Activated naive CD8-positive, alpha-beta T cell treated with anti-CD3 and anti-CD28 coated beads, Interleukin-2, amount 10 ng/mL, durations not matched to agents 7 days and 5 days (primary cell): ENCODE measurements at regions not wholly inside any gene's neighbourhood (a gene's known extent, or its start where the extent isn't known, plus 50 kb on each side); places are given as distances from the start of the nearest gene placed in this dataset.

Experiments used
- ATAC-seq: fragments of 150-1000 bp; cut with Tn5 transposase; one replicate; pipeline ENCODE4 v1.10.0; 2021; ENCODE audit warnings: low read depth, moderate library complexity
- POLR2A ChIA-PET: fragments of 350-600 bp; sonication (Branson Sonifier 250); formaldehyde crosslinking; loops from one replicate; lab custom pipeline; 2021; ENCODE audit warnings: antibody characterized with exemption; lab: Charles Lee
- DNase-seq: peaks from one replicate; pipeline ENCODE4 v3.0.0; 2021
- H3K27ac Mint-ChIP-seq: one replicate; pipeline ENCODE4 v1.8.0; 2022; ENCODE audit warnings: mild to moderate bottlenecking, mixed read lengths
- H3K27me3 Mint-ChIP-seq: one replicate; pipeline ENCODE4 v1.8.0; 2022; ENCODE audit warnings: mild to moderate bottlenecking, moderate library complexity, mixed read lengths
- H3K36me3 Mint-ChIP-seq: one replicate; pipeline ENCODE4 v1.8.0; 2021; ENCODE audit warnings: mild to moderate bottlenecking, mixed read lengths
- H3K4me1 Mint-ChIP-seq: one replicate; pipeline ENCODE4 v1.8.0; 2021; ENCODE audit warnings: mixed read lengths
- H3K4me3 Mint-ChIP-seq: one replicate; pipeline ENCODE4 v1.8.0; 2022; ENCODE audit warnings: mild to moderate bottlenecking, moderate library complexity, mixed read lengths
- H3K9me3 Mint-ChIP-seq: one replicate; pipeline ENCODE4 v1.8.0; 2021; ENCODE audit warnings: mixed read lengths

GRCh38 chr7:153832160-153832559 lies 220.0 kb upstream of the DPP6 start:
- DNase-seq = no peak
- H3K4me1 Mint-ChIP-seq = no peaks in the 10 kb centered on the region
- no peak overlapping the region for H3K27ac Mint-ChIP-seq
- no peak overlapping the region for H3K4me3 Mint-ChIP-seq
- H3K36me3 Mint-ChIP-seq = no peaks in the 10 kb centered on the region
- POLR2A ChIA-PET = no interaction called here
- H3K9me3 Mint-ChIP-seq = peaks cover 2% of the 10 kb centered on the region
- ATAC-seq = no peak
- no peaks in the 10 kb centered on the region for H3K27me3 Mint-ChIP-seq

- ATAC-seq (no peak), DNase-seq (no peak)
- Mint-ChIP-seq H3K27me3 (no peaks in the 10 kb centered on the region), H3K4me3 (no peak overlapping the region), H3K9me3 (no peaks in the 10 kb centered on the region), H3K36me3 (no peaks in the 10 kb centered on the region), H3K4me1 (no peaks in the 10 kb centered on the region), H3K27ac (no peak overlapping the region)
- POLR2A ChIA-PET = no interaction called here
Measured at GRCh38 chr7:153835103-153835502, 217.1 kb upstream of the DPP6 start.

GRCh38 chr7:153835712-153836265 lies 216.4 kb upstream of the DPP6 start:
- DNase-seq (no peak), ATAC-seq (no peak)
- no peaks in the 10 kb centered on the region for H3K9me3 Mint-ChIP-seq
- POLR2A ChIA-PET = no interaction called here
- no peak overlapping the region for H3K4me3 Mint-ChIP-seq
- H3K36me3 Mint-ChIP-seq = no peaks in the 10 kb centered on the region
- H3K27ac Mint-ChIP-seq = no peak overlapping the region
- no peaks in the 10 kb centered on the region for H3K4me1 Mint-ChIP-seq
- no peaks in the 10 kb centered on the region for H3K27me3 Mint-ChIP-seq

GRCh38 chr7:153838591-153838990 lies 213.6 kb upstream of the DPP6 start:
- Mint-ChIP-seq H3K27ac (no peak overlapping the region), H3K36me3 (no peaks in the 10 kb centered on the region), H3K4me1 (no peaks in the 10 kb centered on the region), H3K27me3 (no peaks in the 10 kb centered on the region), H3K4me3 (no peak overlapping the region), H3K9me3 (peaks cover 7% of the 10 kb centered on the region)
- DNase-seq (no peak), ATAC-seq (no peak)
- POLR2A ChIA-PET = no interaction called here

- Mint-ChIP-seq H3K27ac (no peak overlapping the region), H3K27me3 (no peaks in the 10 kb centered on the region), H3K9me3 (peaks cover 8% of the 10 kb centered on the region), H3K36me3 (no peaks in the 10 kb centered on the region), H3K4me1 (no peaks in the 10 kb centered on the region), H3K4me3 (no peak overlapping the region)
- POLR2A ChIA-PET = no interaction called here
- no peak for ATAC-seq
- no peak for DNase-seq
Measured at GRCh38 chr7:153840861-153841260, 211.3 kb upstream of the DPP6 start.

GRCh38 chr7:153847828-153848227 lies 204.4 kb upstream of the DPP6 start:
- POLR2A ChIA-PET = no interaction called here
- no peak for ATAC-seq

GRCh38 chr7:153852261-153852660 lies 199.9 kb upstream of the DPP6 start:
- Mint-ChIP-seq H3K4me1 (no peaks in the 10 kb centered on the region), H3K36me3 (no peaks in the 10 kb centered on the region), H3K9me3 (peaks cover 7% of the 10 kb centered on the region), H3K27me3 (no peaks in the 10 kb centered on the region), H3K4me3 (no peak overlapping the region), H3K27ac (no peak overlapping the region)
- DNase-seq (no peak), ATAC-seq (no peak)
- POLR2A ChIA-PET = no interaction called here

More at GRCh38 chr7:153847828-153848227, 204.4 kb upstream of the DPP6 start:
- Mint-ChIP-seq H3K27me3 (no peaks in the 10 kb centered on the region), H3K36me3 (no peaks in the 10 kb centered on the region), H3K4me3 (no peak overlapping the region), H3K27ac (no peak overlapping the region), H3K9me3 (peaks cover 9% of the 10 kb centered on the region), H3K4me1 (no peaks in the 10 kb centered on the region)
- no peak for DNase-seq

- Mint-ChIP-seq H3K4me3 (no peak overlapping the region), H3K9me3 (peaks cover 10% of the 10 kb centered on the region), H3K36me3 (no peaks in the 10 kb centered on the region), H3K27ac (no peak overlapping the region), H3K27me3 (no peaks in the 10 kb centered on the region), H3K4me1 (no peaks in the 10 kb centered on the region)
- DNase-seq (no peak), ATAC-seq (no peak)
- POLR2A ChIA-PET = no interaction called here
Measured at GRCh38 chr7:153858355-153858754, 193.8 kb upstream of the DPP6 start.

GRCh38 chr7:153859239-153859638 lies 193.0 kb upstream of the DPP6 start:
- H3K9me3 Mint-ChIP-seq = peaks cover 14% of the 10 kb centered on the region
- ATAC-seq (no peak), DNase-seq (no peak)
- no peaks in the 10 kb centered on the region for H3K27me3 Mint-ChIP-seq
- POLR2A ChIA-PET = no interaction called here
- no peak overlapping the region for H3K27ac Mint-ChIP-seq
- H3K4me3 Mint-ChIP-seq = no peak overlapping the region
- no peaks in the 10 kb centered on the region for H3K4me1 Mint-ChIP-seq
- no peaks in the 10 kb centered on the region for H3K36me3 Mint-ChIP-seq

- POLR2A ChIA-PET = no interaction called here
Measured at GRCh38 chr7:153886506-153887441, 165.4 kb upstream of the DPP6 start.

GRCh38 chr7:153887749-153888569 lies 164.2 kb upstream of the DPP6 start:
- Mint-ChIP-seq H3K9me3 (peaks cover 3% of the 10 kb centered on the region), H3K4me1 (no peaks in the 10 kb centered on the region), H3K4me3 (no peak overlapping the region), H3K36me3 (peaks cover 3% of the 10 kb centered on the region), H3K27me3 (peaks cover 11% of the 10 kb centered on the region), H3K27ac (no peak overlapping the region)
- no peak for DNase-seq
- POLR2A ChIA-PET = no interaction called here
- ATAC-seq = no peak

More at GRCh38 chr7:153886506-153887441, 165.4 kb upstream of the DPP6 start:
- DNase-seq (no peak), ATAC-seq (no peak)
- peaks cover 3% of the 10 kb centered on the region for H3K36me3 Mint-ChIP-seq
- no peak overlapping the region for H3K4me3 Mint-ChIP-seq
- peaks cover 11% of the 10 kb centered on the region for H3K27me3 Mint-ChIP-seq
- H3K9me3 Mint-ChIP-seq = peaks cover 5% of the 10 kb centered on the region
- no peaks in the 10 kb centered on the region for H3K4me1 Mint-ChIP-seq
- H3K27ac Mint-ChIP-seq = no peak overlapping the region

GRCh38 chr7:153891990-153892389 lies 160.2 kb upstream of the DPP6 start:
- ATAC-seq = no peak
- DNase-seq = no peak

GRCh38 chr7:153902862-153903261 lies 149.3 kb upstream of the DPP6 start:
- POLR2A ChIA-PET = no interaction called here
- Mint-ChIP-seq H3K9me3 (peaks cover 2% of the 10 kb centered on the region), H3K27ac (no peak overlapping the region), H3K27me3 (no peaks in the 10 kb centered on the region), H3K4me1 (no peaks in the 10 kb centered on the region), H3K4me3 (no peak overlapping the region), H3K36me3 (no peaks in the 10 kb centered on the region)
- DNase-seq (no peak), ATAC-seq (no peak)

More at GRCh38 chr7:153891990-153892389, 160.2 kb upstream of the DPP6 start:
- no peak overlapping the region for H3K27ac Mint-ChIP-seq
- peaks cover 3% of the 10 kb centered on the region for H3K9me3 Mint-ChIP-seq
- H3K4me3 Mint-ChIP-seq = no peak overlapping the region
- H3K27me3 Mint-ChIP-seq = peaks cover 5% of the 10 kb centered on the region
- no peaks in the 10 kb centered on the region for H3K4me1 Mint-ChIP-seq
- H3K36me3 Mint-ChIP-seq = no peaks in the 10 kb centered on the region
- POLR2A ChIA-PET = no interaction called here
